Ishikawa (cell line): ENCODE measurements at regions not wholly inside any gene's neighbourhood (a gene's known extent, or its start where the extent isn't known, plus 50 kb on each side); places are given as distances from the start of the nearest gene placed in this dataset.

Source experiments
- CEBPB ChIP-seq: IDR thresholded peaks from 2 replicates; pipeline ENCODE4 v1.6.1; 2012
- CREB1 ChIP-seq: IDR thresholded peaks from 2 replicates; pipeline ENCODE4 v1.6.1; 2012; ENCODE audit warnings: low read depth
- EP300 ChIP-seq: IDR thresholded peaks from 2 replicates; pipeline ENCODE4 v1.6.1; 2012; ENCODE audit warnings: borderline replicate concordance
- FOXM1 ChIP-seq: IDR thresholded peaks from 2 replicates; pipeline ENCODE4 v1.6.1; 2012; ENCODE audit warnings: low read depth, borderline replicate concordance
- MAX ChIP-seq: IDR thresholded peaks from 2 replicates; pipeline ENCODE4 v1.6.1; 2012
- RAD21 ChIP-seq: IDR thresholded peaks from 2 replicates; pipeline ENCODE4 v1.6.1; 2012; ENCODE audit warnings: low read depth
- TAF1 ChIP-seq: IDR thresholded peaks from 2 replicates; pipeline ENCODE4 v1.6.1; 2012; ENCODE audit warnings: low read depth, mild to moderate bottlenecking
- TCF12 ChIP-seq: IDR thresholded peaks from 2 replicates; pipeline ENCODE4 v1.6.1; 2012; ENCODE audit warnings: low read depth
- TEAD4 ChIP-seq: IDR thresholded peaks from 2 replicates; pipeline ENCODE4 v1.6.1; 2012
- TF ChIP-seq, protein P1 (sequence below): IDR thresholded peaks from 2 replicates; pipeline ENCODE4 v1.6.1; 2012; ENCODE audit warnings: low read depth, mild to moderate bottlenecking
- TF ChIP-seq, protein P2 (sequence below): IDR thresholded peaks from 2 replicates; pipeline ENCODE4 v1.6.1; 2012

GRCh38 chr2:36203366-36203765 lies 152.2 kb upstream of the CRIM1 start:
- TF ChIP-seq CEBPB (no peak), MAX (no peak), EP300 (no peak), FOXM1 (no peak), CREB1 (no peak), TEAD4 (no peak), RAD21 (no peak), TCF12 (no peak), TAF1 (no peak)
- TF ChIP-seq, protein P1, sequence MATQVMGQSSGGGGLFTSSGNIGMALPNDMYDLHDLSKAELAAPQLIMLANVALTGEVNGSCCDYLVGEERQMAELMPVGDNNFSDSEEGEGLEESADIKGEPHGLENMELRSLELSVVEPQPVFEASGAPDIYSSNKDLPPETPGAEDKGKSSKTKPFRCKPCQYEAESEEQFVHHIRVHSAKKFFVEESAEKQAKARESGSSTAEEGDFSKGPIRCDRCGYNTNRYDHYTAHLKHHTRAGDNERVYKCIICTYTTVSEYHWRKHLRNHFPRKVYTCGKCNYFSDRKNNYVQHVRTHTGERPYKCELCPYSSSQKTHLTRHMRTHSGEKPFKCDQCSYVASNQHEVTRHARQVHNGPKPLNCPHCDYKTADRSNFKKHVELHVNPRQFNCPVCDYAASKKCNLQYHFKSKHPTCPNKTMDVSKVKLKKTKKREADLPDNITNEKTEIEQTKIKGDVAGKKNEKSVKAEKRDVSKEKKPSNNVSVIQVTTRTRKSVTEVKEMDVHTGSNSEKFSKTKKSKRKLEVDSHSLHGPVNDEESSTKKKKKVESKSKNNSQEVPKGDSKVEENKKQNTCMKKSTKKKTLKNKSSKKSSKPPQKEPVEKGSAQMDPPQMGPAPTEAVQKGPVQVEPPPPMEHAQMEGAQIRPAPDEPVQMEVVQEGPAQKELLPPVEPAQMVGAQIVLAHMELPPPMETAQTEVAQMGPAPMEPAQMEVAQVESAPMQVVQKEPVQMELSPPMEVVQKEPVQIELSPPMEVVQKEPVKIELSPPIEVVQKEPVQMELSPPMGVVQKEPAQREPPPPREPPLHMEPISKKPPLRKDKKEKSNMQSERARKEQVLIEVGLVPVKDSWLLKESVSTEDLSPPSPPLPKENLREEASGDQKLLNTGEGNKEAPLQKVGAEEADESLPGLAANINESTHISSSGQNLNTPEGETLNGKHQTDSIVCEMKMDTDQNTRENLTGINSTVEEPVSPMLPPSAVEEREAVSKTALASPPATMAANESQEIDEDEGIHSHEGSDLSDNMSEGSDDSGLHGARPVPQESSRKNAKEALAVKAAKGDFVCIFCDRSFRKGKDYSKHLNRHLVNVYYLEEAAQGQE = no peak
- TF ChIP-seq, protein P2, sequence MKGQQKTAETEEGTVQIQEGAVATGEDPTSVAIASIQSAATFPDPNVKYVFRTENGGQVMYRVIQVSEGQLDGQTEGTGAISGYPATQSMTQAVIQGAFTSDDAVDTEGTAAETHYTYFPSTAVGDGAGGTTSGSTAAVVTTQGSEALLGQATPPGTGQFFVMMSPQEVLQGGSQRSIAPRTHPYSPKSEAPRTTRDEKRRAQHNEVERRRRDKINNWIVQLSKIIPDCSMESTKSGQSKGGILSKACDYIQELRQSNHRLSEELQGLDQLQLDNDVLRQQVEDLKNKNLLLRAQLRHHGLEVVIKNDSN = no peak
